ENCODE measurements at regions not wholly inside any gene's neighbourhood (a gene's known extent, or its start where the extent isn't known, plus 50 kb on each side); places are given as distances from the start of the nearest gene placed in this dataset.

GRCh38 chr7:65233409-65234034 is 140.1 kb upstream of the ZNF92 start:
- no peaks in the 10 kb centered on the region for H3F3A ChIP-seq (ENCODE audit: insufficient read depth, low read length, poor library complexity, severe bottlenecking)
- H4K20me1 ChIP-seq (ENCODE audit: insufficient read depth): no peaks in the 10 kb centered on the region
- H3K36me3 ChIP-seq (ENCODE audit: insufficient read depth, low read length): no peaks in the 10 kb centered on the region
- H3K27ac ChIP-seq (ENCODE audit: low read length): no peak overlapping the region
- H3K9ac ChIP-seq (ENCODE audit: low read length): no peak overlapping the region
- H3K9me2 ChIP-seq (ENCODE audit: insufficient read depth, low read length): no peaks in the 10 kb centered on the region
- H3K4me2 ChIP-seq (ENCODE audit: low read length): no peak overlapping the region
- H2AFZ ChIP-seq (ENCODE audit: low read depth, low read length): no peak overlapping the region
- H3K9me3 ChIP-seq (ENCODE audit: low read length): no peaks in the 10 kb centered on the region
- no peak for TF ChIP-seq REST (IDR thresholded peaks at IDR 0.05; ENCODE audit: borderline replicate concordance)
- H3K27me3 ChIP-seq (ENCODE audit: insufficient read depth, low read depth, low read length): no peaks in the 10 kb centered on the region
- H3K4me3 ChIP-seq (ENCODE audit: low read length): no peak overlapping the region
- no peaks in the 10 kb centered on the region for H3K79me2 ChIP-seq (replicated peaks; ENCODE audit: insufficient read depth, low read length)

GRCh38 chr7:65230231-65230630 is 143.4 kb upstream of the ZNF92 start:
- no peaks in the 10 kb centered on the region for H3K9me3 ChIP-seq (ENCODE audit: low read length)
- H3K36me3 ChIP-seq (ENCODE audit: insufficient read depth, low read length): no peaks in the 10 kb centered on the region
- H2AFZ ChIP-seq (ENCODE audit: low read depth, low read length): no peak overlapping the region
- H3K27ac ChIP-seq (ENCODE audit: low read length): no peak overlapping the region
- no peaks in the 10 kb centered on the region for H4K20me1 ChIP-seq (ENCODE audit: insufficient read depth)
- TF ChIP-seq EZH2 (IDR thresholded peaks at IDR 0.05; ENCODE audit: borderline replicate concordance, insufficient read depth, low read length, poor library complexity, severe bottlenecking): no peak
- TF ChIP-seq REST (IDR thresholded peaks at IDR 0.05; ENCODE audit: borderline replicate concordance): no peak
- no peak for TF ChIP-seq RAD21 (conservative IDR thresholded peaks at IDR 0.05)
- no peak for TF ChIP-seq SMC3 (conservative IDR thresholded peaks at IDR 0.05; ENCODE audit: poor library complexity)
- TF ChIP-seq CTCF (IDR thresholded peaks at IDR 0.05; ENCODE audit: poor library complexity, severe bottlenecking): no peak
- no peak for TF ChIP-seq EP300 (conservative IDR thresholded peaks at IDR 0.05; ENCODE audit: poor library complexity, severe bottlenecking)
- TF ChIP-seq POLR2AphosphoS5 (IDR thresholded peaks at IDR 0.05): no peak
- no peak for TF ChIP-seq MXI1 (conservative IDR thresholded peaks at IDR 0.05; ENCODE audit: poor library complexity, severe bottlenecking)
- TF ChIP-seq TAF1 (IDR thresholded peaks at IDR 0.05; ENCODE audit: low read depth): no peak
- no peak overlapping the region for H3K4me2 ChIP-seq (ENCODE audit: low read length)
- no peaks in the 10 kb centered on the region for H3F3A ChIP-seq (ENCODE audit: insufficient read depth, low read length, poor library complexity, severe bottlenecking)
- no peaks in the 10 kb centered on the region for H3K79me2 ChIP-seq (replicated peaks; ENCODE audit: insufficient read depth, low read length)
- no peaks in the 10 kb centered on the region for H3K9me2 ChIP-seq (ENCODE audit: insufficient read depth, low read length)
- H3K9ac ChIP-seq (ENCODE audit: low read length): no peak overlapping the region
- H3K27me3 ChIP-seq (ENCODE audit: insufficient read depth, low read depth, low read length): no peaks in the 10 kb centered on the region
- no peak overlapping the region for H3K4me3 ChIP-seq (ENCODE audit: low read length)
